Stimulated activated CD8-positive, alpha-beta memory T cell treated with anti-CD3 and anti-CD28 coated beads, Interleukin-15, amount 100 ng/mL, for 4 hours (primary cell): ENCODE measurements at regions not wholly inside any gene's neighbourhood (a gene's known extent, or its start where the extent isn't known, plus 50 kb on each side); places are given as distances from the start of the nearest gene placed in this dataset.
"Not testable (repeated sequence)": the region's sequence is repeated elsewhere in the genome, so short reads cannot be mapped to it uniquely, and the experiment has no call there.

Experiments
- DNase-seq, 2 donors: peaks; one replicate each; pipeline ENCODE4 v3.0.0-alpha.2; 2020; ENCODE audit warnings: low read depth in 2 of 2

- no peak for DNase-seq
Observed at GRCh38 chr6:103617642-103618041, 1242.1 kb downstream of the HACE1 start.

GRCh38 chr6:103587722-103588121 is 1272.0 kb downstream of the HACE1 start:
- DNase-seq = no peak

GRCh38 chr6:103578115-103578514 is 1281.6 kb downstream of the HACE1 start:
- DNase-seq = no peak

GRCh38 chr6:103570431-103570830 is 1289.3 kb downstream of the HACE1 start:
- no peak for DNase-seq

GRCh38 chr6:103554911-103555310 is 1304.8 kb downstream of the HACE1 start:
- no peak for DNase-seq

- no peak for DNase-seq
Observed at GRCh38 chr6:103538381-103538780, 1321.3 kb downstream of the HACE1 start.

- no peak for DNase-seq
Observed at GRCh38 chr6:103534814-103535213, 1324.9 kb downstream of the HACE1 start.

GRCh38 chr6:103534095-103534494 is 1325.6 kb downstream of the HACE1 start:
- no peak for DNase-seq

GRCh38 chr6:103522045-103522444 is 1337.7 kb downstream of the HACE1 start:
- DNase-seq = no peak

- DNase-seq = no peak
Observed at GRCh38 chr6:103516336-103516735, 1343.4 kb downstream of the HACE1 start.

- DNase-seq = no peak
Observed at GRCh38 chr6:103507052-103507451, 1352.7 kb downstream of the HACE1 start.

GRCh38 chr6:103505155-103505518 is 1354.6 kb downstream of the HACE1 start:
- DNase-seq = no peak

- no peak for DNase-seq
Observed at GRCh38 chr6:103504501-103505154, 1355.1 kb downstream of the HACE1 start.

- DNase-seq = not testable (repeated sequence)
Observed at GRCh38 chr6:103496588-103496987, 1363.1 kb downstream of the HACE1 start.

- DNase-seq = no peak
Observed at GRCh38 chr6:103456652-103457051, 1403.1 kb downstream of the HACE1 start.

GRCh38 chr6:103455275-103455674 is 1404.4 kb downstream of the HACE1 start:
- no peak for DNase-seq

- no peak for DNase-seq
Observed at GRCh38 chr6:103409475-103409874, 1450.2 kb downstream of the HACE1 start.

GRCh38 chr6:103405321-103405720 is 1454.4 kb downstream of the HACE1 start:
- no peak for DNase-seq

GRCh38 chr6:103404799-103405198 is 1454.9 kb downstream of the HACE1 start:
- DNase-seq = no peak

GRCh38 chr6:103396768-103397167 is 1463.0 kb downstream of the HACE1 start:
- no peak for DNase-seq

- DNase-seq = no peak
Observed at GRCh38 chr6:103379272-103379671, 1480.4 kb downstream of the HACE1 start.

GRCh38 chr6:103367212-103367611 is 1492.5 kb downstream of the HACE1 start:
- DNase-seq = no peak

- DNase-seq = no peak
Observed at GRCh38 chr6:103356531-103356930, 1503.2 kb downstream of the HACE1 start.

- no peak for DNase-seq
Observed at GRCh38 chr6:103344554-103345163, 1515.1 kb downstream of the HACE1 start.
